ENCODE measurements at regions not wholly inside any gene's neighbourhood (a gene's known extent, or its start where the extent isn't known, plus 50 kb on each side); places are given as distances from the start of the nearest gene placed in this dataset.

DNA sequence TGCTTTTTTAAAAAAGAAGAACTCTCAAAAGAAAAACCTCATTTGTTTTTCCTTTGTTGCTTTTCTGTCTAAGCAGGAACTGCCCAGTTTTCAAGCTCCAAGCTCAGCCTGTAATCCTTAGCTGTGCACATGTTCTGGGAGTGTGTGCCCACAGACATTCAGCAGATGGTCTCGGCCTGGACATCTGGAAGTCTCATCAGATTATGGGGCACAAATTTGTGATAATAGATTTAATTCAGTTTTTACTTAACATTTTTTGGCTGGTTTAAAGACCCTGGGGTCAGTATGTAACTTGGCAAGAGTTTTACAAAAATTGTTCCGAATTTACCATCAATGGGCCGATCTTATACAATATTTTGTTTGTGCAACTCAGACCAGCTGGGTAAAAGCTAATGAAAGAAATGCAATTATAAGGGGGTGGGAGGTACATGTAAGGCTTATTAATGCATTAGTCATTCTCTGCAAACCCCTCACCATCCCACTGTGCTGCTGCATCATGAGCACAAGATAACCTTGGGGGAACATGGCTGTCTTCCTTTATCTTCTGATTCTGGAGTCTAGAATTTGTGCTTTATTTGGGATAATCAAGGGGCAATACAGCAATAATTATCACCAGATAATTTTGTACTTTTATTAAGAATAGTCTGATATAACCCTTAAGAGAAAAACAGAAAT, 86.9 kb upstream of the PHOX2B start:
- H3K4me3 ChIP-seq (ENCODE audit: low read depth, low read length), result no peak overlapping the region
- TF ChIP-seq, protein P1, sequence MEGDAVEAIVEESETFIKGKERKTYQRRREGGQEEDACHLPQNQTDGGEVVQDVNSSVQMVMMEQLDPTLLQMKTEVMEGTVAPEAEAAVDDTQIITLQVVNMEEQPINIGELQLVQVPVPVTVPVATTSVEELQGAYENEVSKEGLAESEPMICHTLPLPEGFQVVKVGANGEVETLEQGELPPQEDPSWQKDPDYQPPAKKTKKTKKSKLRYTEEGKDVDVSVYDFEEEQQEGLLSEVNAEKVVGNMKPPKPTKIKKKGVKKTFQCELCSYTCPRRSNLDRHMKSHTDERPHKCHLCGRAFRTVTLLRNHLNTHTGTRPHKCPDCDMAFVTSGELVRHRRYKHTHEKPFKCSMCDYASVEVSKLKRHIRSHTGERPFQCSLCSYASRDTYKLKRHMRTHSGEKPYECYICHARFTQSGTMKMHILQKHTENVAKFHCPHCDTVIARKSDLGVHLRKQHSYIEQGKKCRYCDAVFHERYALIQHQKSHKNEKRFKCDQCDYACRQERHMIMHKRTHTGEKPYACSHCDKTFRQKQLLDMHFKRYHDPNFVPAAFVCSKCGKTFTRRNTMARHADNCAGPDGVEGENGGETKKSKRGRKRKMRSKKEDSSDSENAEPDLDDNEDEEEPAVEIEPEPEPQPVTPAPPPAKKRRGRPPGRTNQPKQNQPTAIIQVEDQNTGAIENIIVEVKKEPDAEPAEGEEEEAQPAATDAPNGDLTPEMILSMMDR (IDR thresholded peaks at IDR 0.05; ENCODE audit: low read depth, low read length, missing control alignments), result no peak
- DNase-seq (ENCODE audit: low read depth), result no peak

DNA sequence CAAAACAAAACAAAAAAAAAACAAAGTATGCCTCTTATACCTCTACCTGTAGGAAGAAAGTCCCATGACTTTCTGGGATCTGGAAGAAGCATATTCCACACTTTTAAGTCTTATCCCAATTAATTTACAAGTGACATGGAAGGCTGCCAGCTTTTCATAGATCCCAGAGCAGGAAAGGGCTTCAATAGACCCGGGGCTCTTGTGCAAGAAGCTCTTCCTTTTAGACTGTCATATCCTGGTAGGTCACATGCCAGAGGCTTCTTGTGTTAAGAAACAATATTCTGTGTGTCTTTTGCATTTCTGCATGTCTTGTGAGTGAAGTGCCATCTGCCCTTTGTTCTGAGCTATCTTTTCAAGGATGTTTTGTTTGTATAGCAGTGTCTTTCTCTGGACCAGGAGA, 84.4 kb upstream of the PHOX2B start:
- TF ChIP-seq, protein P1 (IDR thresholded peaks at IDR 0.05; ENCODE audit: low read depth, low read length, missing control alignments), result no peak
- no peak overlapping the region for H3K4me3 ChIP-seq (ENCODE audit: low read depth, low read length)
- no peak for DNase-seq (ENCODE audit: low read depth)

DNA sequence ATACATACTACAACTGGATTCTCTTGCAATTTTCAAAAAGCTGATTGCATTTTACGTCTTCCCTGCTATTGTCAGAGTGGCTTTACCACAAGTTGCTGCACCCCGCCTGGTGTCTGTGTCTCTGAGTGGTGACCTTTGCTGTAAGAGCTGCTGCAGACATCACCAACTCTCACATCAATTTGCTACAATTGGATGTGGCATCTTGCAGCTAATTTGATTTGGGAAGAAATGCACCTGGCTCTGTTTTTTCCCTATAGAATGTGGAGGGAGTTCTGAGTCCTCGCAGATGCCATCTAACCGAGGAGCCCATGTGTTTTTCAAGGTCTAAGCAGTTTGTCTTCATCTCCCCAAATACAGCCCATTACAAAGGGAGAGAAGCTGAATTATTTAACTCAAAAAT, 73.8 kb upstream of the PHOX2B start:
- no peak overlapping the region for H3K4me3 ChIP-seq (ENCODE audit: low read depth, low read length)
- TF ChIP-seq, protein P1 (IDR thresholded peaks at IDR 0.05; ENCODE audit: low read depth, low read length, missing control alignments), result no peak
- DNase-seq (ENCODE audit: low read depth), result no peak

DNA sequence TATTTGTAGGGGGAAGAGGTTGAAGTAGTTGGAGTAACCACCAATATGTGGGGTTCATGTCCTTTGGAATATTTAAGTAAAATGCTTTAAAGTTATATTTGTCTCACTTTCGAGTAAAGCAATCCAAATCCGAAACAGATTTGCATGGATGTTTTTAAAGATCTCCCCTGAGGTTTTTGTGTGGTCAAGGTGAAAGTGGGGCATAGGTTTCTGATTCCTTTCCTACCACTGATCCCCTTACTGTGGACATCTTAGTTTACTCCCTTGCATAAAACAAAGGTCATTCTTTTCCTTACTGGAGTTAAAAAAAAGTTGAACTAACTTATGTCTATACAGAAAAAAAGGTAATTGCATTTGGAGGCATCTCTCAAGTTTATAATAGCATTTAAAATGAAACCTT, 71.9 kb upstream of the PHOX2B start:
- no peak for DNase-seq (ENCODE audit: low read depth)
- H3K4me3 ChIP-seq (ENCODE audit: low read depth, low read length), result no peak overlapping the region
- TF ChIP-seq, protein P1 (IDR thresholded peaks at IDR 0.05; ENCODE audit: low read depth, low read length, missing control alignments), result no peak

DNA sequence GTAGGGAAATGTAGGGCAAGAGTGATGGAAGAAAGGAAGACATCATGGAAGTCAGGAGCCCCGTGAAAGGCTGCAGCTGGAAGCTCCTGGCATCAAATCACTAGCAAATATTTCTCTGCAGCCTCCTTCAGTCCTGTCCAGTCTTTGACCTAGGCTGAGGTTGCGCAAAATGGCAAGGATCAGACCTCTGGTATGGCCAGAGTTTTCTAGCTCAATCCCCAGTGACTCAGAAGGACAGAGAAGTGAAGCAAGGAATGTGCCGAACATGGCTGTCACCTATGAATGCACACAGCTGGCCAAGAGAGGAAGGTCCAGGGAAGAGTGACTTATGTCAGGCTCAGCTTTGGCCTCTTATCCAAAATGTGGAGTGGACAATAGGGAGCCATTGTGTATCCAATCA, 71.1 kb upstream of the PHOX2B start:
- TF ChIP-seq, protein P1 (IDR thresholded peaks at IDR 0.05; ENCODE audit: low read depth, low read length, missing control alignments), result no peak
- DNase-seq (ENCODE audit: low read depth), result no peak
- no peak overlapping the region for H3K4me3 ChIP-seq (ENCODE audit: low read depth, low read length)

DNA sequence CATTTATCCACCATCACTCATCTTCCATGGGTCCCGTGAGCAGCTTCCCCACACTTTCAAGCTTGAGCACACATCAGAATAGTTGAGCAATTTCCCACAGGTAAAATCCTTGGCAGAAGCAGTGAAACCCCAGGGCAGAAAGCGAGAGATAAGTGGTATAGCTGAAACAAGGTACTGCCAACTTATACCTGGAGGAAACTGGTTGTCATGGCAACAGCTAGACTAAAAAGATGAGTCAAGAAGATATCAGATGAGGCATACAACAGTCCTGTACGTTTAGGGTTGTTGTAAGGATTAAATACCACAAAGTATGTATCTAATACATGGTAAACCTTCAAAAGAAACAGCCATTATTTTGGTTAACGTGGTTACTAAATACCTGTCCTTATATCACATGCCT, 66.9 kb upstream of the PHOX2B start:
- TF ChIP-seq, protein P1 (IDR thresholded peaks at IDR 0.05; ENCODE audit: low read depth, low read length, missing control alignments), result no peak
- no peak for DNase-seq (ENCODE audit: low read depth)

DNA sequence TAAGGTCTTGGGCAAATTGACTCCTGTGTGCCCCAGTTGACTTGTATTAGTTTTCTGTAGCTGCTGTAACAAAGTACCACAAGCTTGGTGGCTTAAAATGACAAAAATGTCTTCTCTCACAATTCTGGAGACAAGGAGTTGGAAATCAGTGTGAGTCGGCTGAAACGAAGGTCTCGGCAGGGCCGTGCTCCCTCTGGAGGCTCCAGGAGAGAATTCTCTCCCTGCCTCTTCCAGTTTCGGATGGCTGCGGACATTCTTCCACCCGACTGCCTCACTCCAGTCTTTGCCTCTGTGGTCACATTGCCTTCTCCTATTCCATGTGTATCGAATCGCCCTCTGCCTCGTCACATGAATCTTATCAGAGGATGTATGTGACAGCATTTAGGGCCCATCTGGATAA, 66.0 kb upstream of the PHOX2B start:
- TF ChIP-seq, protein P1 (IDR thresholded peaks at IDR 0.05; ENCODE audit: low read depth, low read length, missing control alignments), result no peak
- no peak for DNase-seq (ENCODE audit: low read depth)
- no peak overlapping the region for H3K4me3 ChIP-seq (ENCODE audit: low read depth, low read length)

More for the DNA sequence above, 66.9 kb upstream of the PHOX2B start:
- no peak overlapping the region for H3K4me3 ChIP-seq (ENCODE audit: low read depth, low read length)

Measured in GM12864 (cell line).